ENCODE measurements at regions not wholly inside any gene's neighbourhood (a gene's known extent, or its start where the extent isn't known, plus 50 kb on each side); places are given as distances from the start of the nearest gene placed in this dataset.

- Histone ChIP-seq H3K9ac (ENCODE audit: low read length) (no peak overlapping the region), H3K36me3 (ENCODE audit: control insufficient read depth, insufficient read depth, low read length) (no peaks in the 10 kb centered on the region), H3K27me3 (ENCODE audit: control insufficient read depth, insufficient read depth, low read length) (no peaks in the 10 kb centered on the region), H3K4me3 (ENCODE audit: low read length) (no peak overlapping the region), H3K9me3 (ENCODE audit: control insufficient read depth, low read length) (no peaks in the 10 kb centered on the region), H3K4me1 (ENCODE audit: control insufficient read depth, insufficient read depth, low read length) (no peaks in the 10 kb centered on the region)
These were observed 341.4 kb downstream of the LPIN1 start for GRCh38 chr2:12087671-12088380.

DNA sequence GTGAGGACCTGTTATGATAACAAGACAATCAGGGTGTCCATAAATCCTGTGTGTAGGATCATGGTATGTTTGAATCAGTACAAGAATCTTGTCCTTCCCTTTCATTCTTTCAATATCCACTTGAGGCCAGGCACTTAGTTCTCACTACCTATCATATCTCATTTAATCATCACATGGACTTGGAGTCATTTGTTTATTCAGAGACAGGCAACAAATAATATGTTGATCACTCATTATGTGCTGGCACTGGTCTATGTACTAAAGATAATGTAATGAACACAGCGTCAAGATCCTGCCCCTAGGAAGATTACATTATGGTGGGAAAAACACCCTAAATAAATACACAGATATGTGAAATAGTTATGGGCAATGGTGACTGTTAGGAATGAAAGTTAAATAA, 342.6 kb downstream of the LPIN1 start:
- Histone ChIP-seq H3K9ac (ENCODE audit: low read length) (no peak overlapping the region), H3K4me3 (ENCODE audit: low read length) (no peak overlapping the region), H3K9me3 (ENCODE audit: control insufficient read depth, low read length) (no peaks in the 10 kb centered on the region), H3K4me1 (ENCODE audit: control insufficient read depth, insufficient read depth, low read length) (no peaks in the 10 kb centered on the region), H3K36me3 (ENCODE audit: control insufficient read depth, insufficient read depth, low read length) (no peaks in the 10 kb centered on the region), H3K27me3 (ENCODE audit: control insufficient read depth, insufficient read depth, low read length) (no peaks in the 10 kb centered on the region)

- H3K4me3 ChIP-seq (ENCODE audit: low read length) = no peak overlapping the region
- no peak overlapping the region for H3K9ac ChIP-seq (ENCODE audit: low read length)
- no peaks in the 10 kb centered on the region for H3K4me1 ChIP-seq (ENCODE audit: control insufficient read depth, insufficient read depth, low read length)
- no peaks in the 10 kb centered on the region for H3K9me3 ChIP-seq (ENCODE audit: control insufficient read depth, low read length)
- H3K36me3 ChIP-seq (ENCODE audit: control insufficient read depth, insufficient read depth, low read length) = no peaks in the 10 kb centered on the region
- H3K27me3 ChIP-seq (ENCODE audit: control insufficient read depth, insufficient read depth, low read length) = no peaks in the 10 kb centered on the region
These were observed 343.1 kb downstream of the LPIN1 start for GRCh38 chr2:12089496-12089895.

- H3K4me3 ChIP-seq (ENCODE audit: low read length) = no peak overlapping the region
- H3K9me3 ChIP-seq (ENCODE audit: control insufficient read depth, low read length) = no peaks in the 10 kb centered on the region
- no peak overlapping the region for H3K9ac ChIP-seq (ENCODE audit: low read length)
- H3K36me3 ChIP-seq (ENCODE audit: control insufficient read depth, insufficient read depth, low read length) = no peaks in the 10 kb centered on the region
- H3K4me1 ChIP-seq (ENCODE audit: control insufficient read depth, insufficient read depth, low read length) = no peaks in the 10 kb centered on the region
- H3K27me3 ChIP-seq (ENCODE audit: control insufficient read depth, insufficient read depth, low read length) = no peaks in the 10 kb centered on the region
These were observed 343.6 kb downstream of the LPIN1 start for GRCh38 chr2:12090072-12090471.

GRCh38 chr2:12090590-12090989, 344.2 kb downstream of the LPIN1 start:
- Histone ChIP-seq H3K4me1 (ENCODE audit: control insufficient read depth, insufficient read depth, low read length) (no peaks in the 10 kb centered on the region), H3K4me3 (ENCODE audit: low read length) (no peak overlapping the region), H3K27me3 (ENCODE audit: control insufficient read depth, insufficient read depth, low read length) (no peaks in the 10 kb centered on the region), H3K9ac (ENCODE audit: low read length) (no peak overlapping the region), H3K36me3 (ENCODE audit: control insufficient read depth, insufficient read depth, low read length) (no peaks in the 10 kb centered on the region), H3K9me3 (ENCODE audit: control insufficient read depth, low read length) (no peaks in the 10 kb centered on the region)

GRCh38 chr2:12091201-12091806, 344.9 kb downstream of the LPIN1 start:
- no peaks in the 10 kb centered on the region for H3K36me3 ChIP-seq (ENCODE audit: control insufficient read depth, insufficient read depth, low read length)
- no peaks in the 10 kb centered on the region for H3K9me3 ChIP-seq (ENCODE audit: control insufficient read depth, low read length)
- no peaks in the 10 kb centered on the region for H3K4me1 ChIP-seq (ENCODE audit: control insufficient read depth, insufficient read depth, low read length)
- no peaks in the 10 kb centered on the region for H3K27me3 ChIP-seq (ENCODE audit: control insufficient read depth, insufficient read depth, low read length)
- H3K9ac ChIP-seq (ENCODE audit: low read length) = no peak overlapping the region
- H3K4me3 ChIP-seq (ENCODE audit: low read length) = no peak overlapping the region

GRCh38 chr2:12094134-12094533, 347.7 kb downstream of the LPIN1 start:
- Histone ChIP-seq H3K9ac (ENCODE audit: low read length) (no peak overlapping the region), H3K9me3 (ENCODE audit: control insufficient read depth, low read length) (no peaks in the 10 kb centered on the region), H3K36me3 (ENCODE audit: control insufficient read depth, insufficient read depth, low read length) (no peaks in the 10 kb centered on the region), H3K4me1 (ENCODE audit: control insufficient read depth, insufficient read depth, low read length) (no peaks in the 10 kb centered on the region), H3K27me3 (ENCODE audit: control insufficient read depth, insufficient read depth, low read length) (no peaks in the 10 kb centered on the region), H3K4me3 (ENCODE audit: low read length) (no peak overlapping the region)

DNA sequence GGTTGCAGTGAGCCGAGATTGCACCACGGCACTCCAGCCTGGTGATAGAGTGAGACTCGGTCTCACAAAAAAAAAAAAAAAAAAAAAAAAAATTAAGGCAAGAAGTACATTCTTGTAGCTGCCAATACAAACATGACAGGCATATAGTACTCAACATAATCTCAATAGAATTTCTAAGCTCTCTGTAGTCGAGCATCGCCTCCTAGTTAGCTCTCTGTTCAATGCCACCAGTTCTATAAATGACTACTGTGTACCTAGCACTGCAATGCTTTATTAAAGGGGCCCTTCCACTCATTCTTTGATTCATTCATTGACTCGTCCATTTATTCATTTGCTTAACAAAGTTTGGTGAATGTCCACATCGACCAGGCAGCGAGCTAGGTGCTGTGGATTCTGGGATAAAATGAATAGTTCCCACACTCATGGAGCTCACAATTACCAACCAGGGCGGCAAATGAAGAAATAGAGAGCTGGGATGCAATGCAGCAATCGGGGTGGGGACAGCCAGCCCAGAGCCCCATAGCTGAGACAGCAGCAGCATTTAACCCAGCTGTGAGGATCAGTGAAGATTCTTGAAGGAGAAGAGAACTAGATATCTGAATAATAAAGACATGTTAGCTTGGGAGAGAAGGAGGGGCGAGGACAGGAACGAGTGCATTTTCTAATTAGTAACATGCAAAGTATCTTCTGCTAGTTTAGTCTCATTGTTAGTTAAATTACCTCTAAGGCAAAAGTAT, 349.8 kb downstream of the LPIN1 start:
- no peaks in the 10 kb centered on the region for H3K4me1 ChIP-seq (ENCODE audit: control insufficient read depth, insufficient read depth, low read length)
- H3K27me3 ChIP-seq (ENCODE audit: control insufficient read depth, insufficient read depth, low read length) = no peaks in the 10 kb centered on the region
- no peaks in the 10 kb centered on the region for H3K9me3 ChIP-seq (ENCODE audit: control insufficient read depth, low read length)
- H3K36me3 ChIP-seq (ENCODE audit: control insufficient read depth, insufficient read depth, low read length) = no peaks in the 10 kb centered on the region
- H3K4me3 ChIP-seq (ENCODE audit: low read length) = no peak overlapping the region
- no peak overlapping the region for H3K9ac ChIP-seq (ENCODE audit: low read length)

DNA sequence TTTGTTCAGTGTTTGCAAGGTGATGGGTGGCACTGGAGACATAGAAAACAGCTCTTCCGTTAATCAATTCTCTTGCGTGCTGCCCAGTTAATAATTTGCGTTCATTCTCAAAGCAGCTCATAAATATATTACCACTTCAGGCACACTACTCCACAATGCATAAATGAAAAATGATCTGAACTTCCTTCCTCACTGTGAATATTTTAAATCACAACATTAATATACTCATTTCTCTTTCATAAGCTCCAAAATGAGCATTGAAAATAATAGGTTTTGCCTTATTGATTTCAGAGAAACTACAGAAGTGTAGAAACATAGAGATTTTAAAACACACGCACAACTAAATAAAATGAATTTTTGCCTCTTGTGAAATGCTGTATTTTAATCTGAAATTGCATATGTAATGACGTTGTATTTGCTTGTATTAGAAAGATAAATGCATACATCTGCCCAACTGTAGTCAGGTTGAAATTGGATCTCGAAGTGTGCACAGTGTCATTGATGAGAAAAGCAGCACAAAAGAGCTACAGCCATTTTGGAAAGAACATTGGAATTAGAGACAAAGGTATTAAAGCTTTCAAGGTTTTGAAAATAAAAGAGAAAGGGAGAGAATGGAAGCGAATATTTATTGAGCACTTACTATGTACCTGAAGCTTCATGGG, 350.5 kb downstream of the LPIN1 start:
- Histone ChIP-seq H3K9me3 (ENCODE audit: control insufficient read depth, low read length) (no peaks in the 10 kb centered on the region), H3K4me1 (ENCODE audit: control insufficient read depth, insufficient read depth, low read length) (no peaks in the 10 kb centered on the region), H3K36me3 (ENCODE audit: control insufficient read depth, insufficient read depth, low read length) (no peaks in the 10 kb centered on the region), H3K4me3 (ENCODE audit: low read length) (no peak overlapping the region), H3K9ac (ENCODE audit: low read length) (no peak overlapping the region), H3K27me3 (ENCODE audit: control insufficient read depth, insufficient read depth, low read length) (no peaks in the 10 kb centered on the region)

- Histone ChIP-seq H3K4me1 (ENCODE audit: control insufficient read depth, insufficient read depth, low read length) (no peaks in the 10 kb centered on the region), H3K4me3 (ENCODE audit: low read length) (no peak overlapping the region)
These were observed 351.4 kb downstream of the LPIN1 start for GRCh38 chr2:12097859-12098258.

DNA sequence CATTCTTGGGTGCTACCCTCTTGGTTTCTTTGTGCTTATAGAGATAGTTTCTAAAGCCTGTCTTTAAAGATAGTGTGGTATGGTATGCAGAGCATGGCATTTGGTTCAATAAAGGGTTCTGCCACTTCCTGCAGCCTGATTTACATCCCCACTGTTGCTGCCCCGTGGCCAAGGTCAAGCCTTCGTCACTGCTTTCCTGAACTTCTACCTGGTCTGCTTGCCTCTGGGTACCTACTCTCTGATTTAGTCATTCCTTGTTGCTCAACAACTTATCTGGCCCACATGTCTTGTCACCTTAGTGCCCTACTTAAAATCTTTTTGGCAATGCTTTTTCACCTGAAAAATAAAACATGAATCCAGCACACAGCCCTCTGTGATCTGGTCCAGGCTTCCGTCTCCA, 352.9 kb downstream of the LPIN1 start:
- H3K9me3 ChIP-seq (ENCODE audit: control insufficient read depth, low read length) = no peaks in the 10 kb centered on the region
- no peaks in the 10 kb centered on the region for H3K36me3 ChIP-seq (ENCODE audit: control insufficient read depth, insufficient read depth, low read length)
- H3K9ac ChIP-seq (ENCODE audit: low read length) = no peak overlapping the region
- H3K4me1 ChIP-seq (ENCODE audit: control insufficient read depth, insufficient read depth, low read length) = no peaks in the 10 kb centered on the region
- no peaks in the 10 kb centered on the region for H3K27me3 ChIP-seq (ENCODE audit: control insufficient read depth, insufficient read depth, low read length)
- H3K4me3 ChIP-seq (ENCODE audit: low read length) = no peak overlapping the region

More at GRCh38 chr2:12097859-12098258, 351.4 kb downstream of the LPIN1 start:
- Histone ChIP-seq H3K9me3 (ENCODE audit: control insufficient read depth, low read length) (no peaks in the 10 kb centered on the region), H3K27me3 (ENCODE audit: control insufficient read depth, insufficient read depth, low read length) (no peaks in the 10 kb centered on the region), H3K9ac (ENCODE audit: low read length) (no peak overlapping the region), H3K36me3 (ENCODE audit: control insufficient read depth, insufficient read depth, low read length) (no peaks in the 10 kb centered on the region)

- no peaks in the 10 kb centered on the region for H3K9me3 ChIP-seq (ENCODE audit: control insufficient read depth, low read length)
- H3K27me3 ChIP-seq (ENCODE audit: control insufficient read depth, insufficient read depth, low read length) = no peaks in the 10 kb centered on the region
- no peak overlapping the region for H3K4me3 ChIP-seq (ENCODE audit: low read length)
- H3K36me3 ChIP-seq (ENCODE audit: control insufficient read depth, insufficient read depth, low read length) = no peaks in the 10 kb centered on the region
- no peak overlapping the region for H3K9ac ChIP-seq (ENCODE audit: low read length)
- H3K4me1 ChIP-seq (ENCODE audit: control insufficient read depth, insufficient read depth, low read length) = no peaks in the 10 kb centered on the region
These were observed 356.2 kb downstream of the LPIN1 start for GRCh38 chr2:12102679-12103078.

Measured in mucosa of stomach (tissue), 1 donor.